GM12878 (cell line): ENCODE measurements at regions not wholly inside any gene's neighbourhood (a gene's known extent, or its start where the extent isn't known, plus 50 kb on each side); places are given as distances from the start of the nearest gene placed in this dataset.

Experiments
- ATAC-seq: fragments of 200-7000 bp; cut with Tn5 transposase; 3 replicates; pipeline ENCODE4 v1.9.1; 2020; ENCODE audit warnings: mild to moderate bottlenecking, moderate library complexity
- BruUV-seq: library from RNA; stranded (reverse); fragments of 400-500 nt; replicated peaks from 2 replicates; lab custom pipeline; 2021; lab: Mats Ljungman, UMichigan
- CTCF ChIA-PET: fragments of 300-600 bp; sonication (Branson Sonifier 250); formaldehyde crosslinking; extraction: SDS; loops from one replicate; lab custom pipeline; 2021; ENCODE audit warnings: inconsistent platforms; lab: Yijun Ruan, JAX
- POLR2A ChIA-PET: fragments of 350-600 bp; formaldehyde crosslinking; extraction: SDS; loops from one replicate; lab custom pipeline; 2021; ENCODE audit warnings: inconsistent platforms; lab: Charles Lee
- RAD21 ChIA-PET: fragments of 300-600 bp; sonication (Branson Sonifier 250); formaldehyde crosslinking; loops from one replicate; lab custom pipeline; 2023; ENCODE audit warnings: antibody characterized with exemption; ENCODE audit not compliant: unreplicated experiment; lab: Charles Lee
- SMC1A ChIA-PET: fragments of 300-600 bp; sonication (Branson Sonifier 250); formaldehyde crosslinking; loops from one replicate; lab custom pipeline; 2023; ENCODE audit not compliant: unreplicated experiment, uncharacterized antibody; lab: Charles Lee
- DNase-seq: peaks from one replicate; pipeline ENCODE4 v3.0.0-alpha.2; 2011; ENCODE audit warnings: low read depth, low spot score
- FAIRE-seq: peaks from 3 replicates; lab custom pipeline; 2011; peaks lifted over from hg19 to GRCh38; lab: Jason Lieb, UNC
- H2AFZ ChIP-seq: 2 replicates; pipeline ENCODE4 v1.6.0; 2011; ENCODE audit warnings: low read depth, low read length, control low read depth; ENCODE audit not compliant: control insufficient read depth
- H3K27ac ChIP-seq: 2 replicates; pipeline ENCODE4 v1.5.1; 2011; ENCODE audit warnings: control low read depth; ENCODE audit not compliant: control insufficient read depth, insufficient read depth
- H3K27me3 ChIP-seq, 2 experiments: replicated peaks in 1 of 2; 2 replicates each; pipeline versions ENCODE4 v1.6.0 to v1.6.1; 2011; ENCODE audit warnings: low read length in 1 of 2; ENCODE audit not compliant: control insufficient read depth in 2 of 2, insufficient read depth in 2 of 2
- H3K36me3 ChIP-seq, 2 experiments: 2 replicates each; pipeline ENCODE4 v1.5.1; 2011; ENCODE audit warnings: low read length in 1 of 2; ENCODE audit not compliant: control insufficient read depth in 2 of 2, insufficient read depth in 2 of 2
- H3K4me1 ChIP-seq: 2 replicates; pipeline ENCODE4 v1.6.1; 2011; ENCODE audit warnings: mild to moderate bottlenecking, low read length, moderate library complexity, mixed read lengths; ENCODE audit not compliant: control insufficient read depth, insufficient read depth
- H3K4me2 ChIP-seq: 2 replicates; pipeline ENCODE4 v1.6.0; 2011; ENCODE audit warnings: control low read depth; ENCODE audit not compliant: control insufficient read depth, insufficient read depth
- H3K4me3 ChIP-seq: fragments of 200-600 bp; sonication (generic); 2 replicates; pipeline ENCODE4 v1.5.1; 2016
- H3K79me2 ChIP-seq: 2 replicates; pipeline ENCODE4 v1.6.0; 2011; ENCODE audit warnings: low read length; ENCODE audit not compliant: control insufficient read depth, insufficient read depth
- H3K9ac ChIP-seq: 2 replicates; pipeline ENCODE4 v1.8.0; 2011; ENCODE audit warnings: low read length, control low read depth, mixed read lengths; ENCODE audit not compliant: control insufficient read depth, insufficient read depth
- H3K9me3 ChIP-seq: replicated peaks from 3 replicates; pipeline ENCODE4 v1.5.1; 2011; ENCODE audit warnings: mild to moderate bottlenecking, low read length; ENCODE audit not compliant: control insufficient read depth, insufficient read depth
- H4K20me1 ChIP-seq: 2 replicates; pipeline ENCODE4 v1.6.0; 2011; ENCODE audit not compliant: control insufficient read depth, insufficient read depth
- BHLHE40 ChIP-seq, 2 experiments: fragments of 450-650 bp in 1 of 2; IDR thresholded peaks; 2 replicates each; pipeline ENCODE4 v1.6.1; 2011 to 2017; ENCODE audit warnings: low read depth in 2 of 2, borderline replicate concordance in 1 of 2, improper control_type of control experiment in 1 of 2, low read length in 1 of 2, mild to moderate bottlenecking in 1 of 2
- FOS ChIP-seq: IDR thresholded peaks from 3 replicates; pipeline ENCODE4 v1.6.1; 2011; ENCODE audit warnings: borderline replicate concordance; ENCODE audit not compliant: insufficient read length; ENCODE audit errors: extremely low read depth
- GABPA ChIP-seq: IDR thresholded peaks from 2 replicates; pipeline ENCODE4 v1.6.1; 2014; ENCODE audit warnings: antibody characterized with exemption, low read depth, mild to moderate bottlenecking, inconsistent platforms
- IKZF1 ChIP-seq: fragments of 450-650 bp; conservative IDR thresholded peaks from 2 replicates; pipeline ENCODE4 v1.6.1; 2017; ENCODE audit warnings: antibody characterized with exemption, mild to moderate bottlenecking
- KLF5 ChIP-seq: fragments of 450-650 bp; IDR thresholded peaks from 2 replicates; pipeline ENCODE4 v1.6.1; 2014; ENCODE audit warnings: mild to moderate bottlenecking; ENCODE audit not compliant: partially characterized antibody
- MTA3 ChIP-seq: IDR thresholded peaks from 2 replicates; pipeline ENCODE4 v1.6.1; 2012; ENCODE audit warnings: low read length, inconsistent platforms, borderline replicate concordance
- MYC ChIP-seq: IDR thresholded peaks from 2 replicates; pipeline ENCODE4 v1.6.1; 2011; ENCODE audit warnings: mild to moderate bottlenecking, low read length, moderate library complexity, inconsistent platforms; ENCODE audit not compliant: insufficient read depth, insufficient replicate concordance, insufficient read length, severe bottlenecking
- POLR2AphosphoS2 ChIP-seq: IDR thresholded peaks from 2 replicates; pipeline ENCODE4 v1.6.1; 2011; ENCODE audit warnings: low read depth, mild to moderate bottlenecking, low read length, improper control_type of control experiment, moderate library complexity
- RAD51 ChIP-seq: fragments of 450-650 bp; IDR thresholded peaks from 2 replicates; pipeline ENCODE4 v1.6.1; 2016; ENCODE audit warnings: moderate library complexity, mild to moderate bottlenecking, inconsistent platforms
- SMAD5 ChIP-seq: IDR thresholded peaks from 2 replicates; pipeline ENCODE4 v1.6.1; 2016; ENCODE audit warnings: antibody characterized with exemption, low read depth
- STAT3 ChIP-seq: IDR thresholded peaks from 2 replicates; pipeline ENCODE4 v1.6.1; 2011; ENCODE audit warnings: low read depth, low read length, improper control_type of control experiment
- ZBED1 ChIP-seq: IDR thresholded peaks from 2 replicates; pipeline ENCODE4 v1.6.1; 2016; ENCODE audit warnings: borderline replicate concordance
- ZNF274 ChIP-seq: IDR thresholded peaks from one replicate; pipeline ENCODE4 v1.8.0; 2011; ENCODE audit not compliant: insufficient read length, insufficient read depth
- WGBS: methylation state at CpG from one replicate; pipeline ENCODE4 v1.1.6; 2016; ENCODE audit warnings: low lambda C conversion rate; ENCODE audit not compliant: insufficient replicate concordance, insufficient coverage; ENCODE audit errors: missing lambda C conversion rate; 5-methylcytosine and 5-hydroxymethylcytosine counted together
- in situ Hi-C: fragments of 300-500 bp; cut with MboI; formaldehyde crosslinking; loops from 9 replicates; pipeline ENCODE4 v1.14.3; 2018; ENCODE audit warnings: mixed read lengths
- intact Hi-C: fragments of 100-400 bp; cut with micrococcal nuclease; formaldehyde crosslinking; loops from one replicate; pipeline ENCODE4 v1.14.2; 2022; ENCODE audit not compliant: unreplicated experiment
- TF ChIP-seq, protein P1 (sequence below): fragments of 450-650 bp; formaldehyde crosslinking; IDR thresholded peaks from 2 replicates; pipeline ENCODE4 v1.4.0; 2022; ENCODE audit warnings: mild to moderate bottlenecking, moderate library complexity
- TF ChIP-seq, protein P2 (sequence below): IDR thresholded peaks from 2 replicates; pipeline ENCODE4 v1.6.1; 2011; ENCODE audit warnings: low read depth, mild to moderate bottlenecking, low read length, moderate library complexity, borderline replicate concordance; ENCODE audit errors: extremely low read depth

DNA sequence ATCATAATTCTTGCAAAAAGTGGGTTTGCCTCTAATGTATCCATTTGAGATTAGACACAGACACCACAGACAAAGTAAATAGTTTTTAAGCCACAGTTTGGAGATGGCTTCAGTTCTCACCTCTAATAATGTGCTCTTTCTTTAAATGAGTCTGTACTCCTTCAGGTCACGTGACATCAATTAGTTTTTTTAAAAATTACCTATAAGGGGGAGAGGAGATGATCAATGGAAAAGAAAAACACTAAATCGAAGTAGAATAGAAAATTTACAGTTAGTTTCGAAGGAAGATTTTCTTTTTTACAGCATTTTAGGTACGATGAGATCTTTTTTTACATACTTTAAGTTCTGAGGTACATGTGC, 849.2 kb downstream of the KCNMA1 start:
- TF ChIP-seq ZBED1 (no peak), ZNF274 (no peak), BHLHE40 (IDR thresholded peaks at IDR 0.05; ENCODE audit: borderline replicate concordance in 1 of 2, low read depth in 2 of 2, low read length in 1 of 2) (0 out of 4 replicates have a peak, but pooled peaks of 1 of the 2 experiments have one; percentile 12), POLR2AphosphoS2 (no peak), RAD51 (peak; percentile 83), IKZF1 (no peak), SMAD5 (no peak)
- no peak overlapping the region for H3K4me2 ChIP-seq
- WGBS = 8% methylated on average over 4 of the region's 4 CpGs
- BruUV-seq = no TSS peak
- H4K20me1 ChIP-seq = no peaks in the 10 kb centered on the region
- intact Hi-C loops = no loop called here
- H3K79me2 ChIP-seq = no peaks in the 10 kb centered on the region
- H3K9ac ChIP-seq = no peak overlapping the region
- no peak overlapping the region for H3K27ac ChIP-seq
- ChIA-PET SMC1A (no interaction called here), CTCF (no interaction called here), POLR2A (no interaction called here), RAD21 (no interaction called here)
- no peak for ATAC-seq
- no peaks in the 10 kb centered on the region for H3K36me3 ChIP-seq
- no peaks in the 10 kb centered on the region for H3K4me1 ChIP-seq
- H3K9me3 ChIP-seq = no peaks in the 10 kb centered on the region
- no peak overlapping the region for H2AFZ ChIP-seq
- H3K27me3 ChIP-seq = no peaks in the 10 kb centered on the region; a peak in 1 of 4 replicates
- no peak overlapping the region for H3K4me3 ChIP-seq
- no peak for DNase-seq
- in situ Hi-C loops = no loop called here
- no peak for FAIRE-seq

DNA sequence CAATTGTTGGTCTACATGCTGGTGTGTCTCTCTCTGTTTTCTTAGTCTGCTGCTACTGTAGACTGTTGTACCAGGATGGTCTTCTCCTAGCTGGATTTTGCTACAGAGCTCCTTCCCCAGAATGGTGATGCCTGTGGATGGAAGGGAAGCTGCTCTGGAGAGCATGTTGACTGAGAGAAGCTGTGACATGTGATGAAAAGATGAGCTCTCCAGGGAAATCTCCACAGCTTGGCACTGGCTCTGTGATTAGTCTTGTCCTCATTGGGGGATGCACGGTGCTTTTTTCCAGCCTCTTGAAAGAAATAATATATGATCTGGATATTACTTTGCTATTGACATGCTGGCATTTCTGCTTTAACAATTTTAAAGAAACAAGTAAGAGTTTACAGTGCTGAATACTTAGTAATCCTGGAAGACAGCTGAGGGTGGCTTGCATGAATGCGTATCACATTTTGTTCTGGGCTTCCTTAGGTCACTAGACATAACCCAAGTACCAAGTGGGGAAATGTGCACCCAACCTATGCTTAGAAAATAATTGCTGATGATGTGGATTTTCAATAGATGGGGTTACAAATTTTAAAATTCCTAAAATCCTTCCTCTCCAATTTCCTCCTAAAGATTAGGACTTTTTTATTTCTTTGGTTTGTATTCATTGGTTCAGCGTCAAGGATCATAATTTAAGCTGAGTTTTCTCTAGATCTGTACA, 849.7 kb downstream of the KCNMA1 start:
- Histone ChIP-seq H3K27ac (no peak overlapping the region), H3K4me2 (no peak overlapping the region), H3K9ac (no peak overlapping the region), H3K27me3 (no peaks in the 10 kb centered on the region; a peak in 1 of 4 replicates), H3K4me1 (no peaks in the 10 kb centered on the region), H4K20me1 (no peaks in the 10 kb centered on the region), H3K36me3 (no peaks in the 10 kb centered on the region), H3K4me3 (no peak overlapping the region), H2AFZ (no peak overlapping the region), H3K79me2 (no peaks in the 10 kb centered on the region), H3K9me3 (no peaks in the 10 kb centered on the region)
- RAD21 ChIA-PET = no interaction called here
- ATAC-seq (no peak), DNase-seq (no peak), FAIRE-seq (no peak)
- intact Hi-C loops = no loop called here
- BruUV-seq = no TSS peak
- POLR2A ChIA-PET = no interaction called here
- CTCF ChIA-PET = no interaction called here
- in situ Hi-C loops = no loop called here
- SMC1A ChIA-PET = interaction anchor here (2.0 kb wide), 1 partner anchor 8 kb away, joined by 4 read pairs; no protein-coding TSS in a partner anchor
- WGBS = 35% methylated on average over 3 of the region's 3 CpGs
- TF ChIP-seq GABPA = no peak
- no peak for TF ChIP-seq BHLHE40 (IDR thresholded peaks at IDR 0.05; ENCODE audit: borderline replicate concordance in 1 of 2, low read depth in 2 of 2, low read length in 1 of 2)
- no peak for TF ChIP-seq MYC
- TF ChIP-seq, protein P1, sequence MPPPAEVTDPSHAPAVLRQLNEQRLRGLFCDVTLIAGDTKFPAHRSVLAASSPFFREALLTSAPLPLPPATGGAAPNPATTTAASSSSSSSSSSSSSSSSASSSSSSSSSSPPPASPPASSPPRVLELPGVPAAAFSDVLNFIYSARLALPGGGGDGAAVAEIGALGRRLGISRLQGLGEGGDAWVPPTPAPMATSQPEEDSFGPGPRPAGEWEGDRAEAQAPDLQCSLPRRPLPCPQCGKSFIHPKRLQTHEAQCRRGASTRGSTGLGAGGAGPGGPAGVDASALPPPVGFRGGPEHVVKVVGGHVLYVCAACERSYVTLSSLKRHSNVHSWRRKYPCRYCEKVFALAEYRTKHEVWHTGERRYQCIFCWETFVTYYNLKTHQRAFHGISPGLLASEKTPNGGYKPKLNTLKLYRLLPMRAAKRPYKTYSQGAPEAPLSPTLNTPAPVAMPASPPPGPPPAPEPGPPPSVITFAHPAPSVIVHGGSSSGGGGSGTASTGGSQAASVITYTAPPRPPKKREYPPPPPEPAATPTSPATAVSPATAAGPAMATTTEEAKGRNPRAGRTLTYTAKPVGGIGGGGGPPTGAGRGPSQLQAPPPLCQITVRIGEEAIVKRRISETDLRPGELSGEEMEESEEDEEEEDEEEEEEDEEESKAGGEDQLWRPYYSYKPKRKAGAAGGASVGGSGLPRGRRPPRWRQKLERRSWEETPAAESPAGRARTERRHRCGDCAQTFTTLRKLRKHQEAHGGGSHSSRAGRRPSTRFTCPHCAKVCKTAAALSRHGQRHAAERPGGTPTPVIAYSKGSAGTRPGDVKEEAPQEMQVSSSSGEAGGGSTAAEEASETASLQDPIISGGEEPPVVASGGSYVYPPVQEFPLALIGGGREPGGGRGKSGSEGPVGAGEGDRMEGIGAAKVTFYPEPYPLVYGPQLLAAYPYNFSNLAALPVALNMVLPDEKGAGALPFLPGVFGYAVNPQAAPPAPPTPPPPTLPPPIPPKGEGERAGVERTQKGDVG (CRISPR knock-in tag) = no peak
- no peak for TF ChIP-seq KLF5
- TF ChIP-seq MTA3 = no peak
- no peak for TF ChIP-seq STAT3
- TF ChIP-seq, protein P2, sequence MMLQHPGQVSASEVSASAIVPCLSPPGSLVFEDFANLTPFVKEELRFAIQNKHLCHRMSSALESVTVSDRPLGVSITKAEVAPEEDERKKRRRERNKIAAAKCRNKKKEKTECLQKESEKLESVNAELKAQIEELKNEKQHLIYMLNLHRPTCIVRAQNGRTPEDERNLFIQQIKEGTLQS = no peak
- no peak for TF ChIP-seq FOS
